ENCODE measurements at regions not wholly inside any gene's neighbourhood (a gene's known extent, or its start where the extent isn't known, plus 50 kb on each side); places are given as distances from the start of the nearest gene placed in this dataset.
A peak's percentile ranks its signal among the peaks of the same experiment; 100 is the strongest.

- TF ChIP-seq JARID2 (CRISPR knock-in tag; IDR thresholded peaks at IDR 0.05; ENCODE audit: insufficient replicate concordance): no peak
- TF ChIP-seq RFXAP (CRISPR knock-in tag; IDR thresholded peaks at IDR 0.05; ENCODE audit: borderline replicate concordance): peak; percentile 75; the same call in 1 of the 2 replicates
- 0 out of 2 replicates have a peak, but pooled peaks have one; percentile 54 for TF ChIP-seq ZBTB25 (CRISPR knock-in tag; IDR thresholded peaks at IDR 0.05)
- TF ChIP-seq CHD4 (IDR thresholded peaks at IDR 0.05; ENCODE audit: borderline replicate concordance, low read length): no peak
- TF ChIP-seq ZFP37 (CRISPR knock-in tag; IDR thresholded peaks at IDR 0.05; ENCODE audit: borderline replicate concordance): no peak
- TF ChIP-seq ZNF34 (CRISPR knock-in tag; IDR thresholded peaks at IDR 0.05; ENCODE audit: borderline replicate concordance): peak; percentile 54; the same call in 1 of the 2 replicates
- TF ChIP-seq MTA1 (CRISPR knock-in tag; IDR thresholded peaks at IDR 0.05; ENCODE audit: borderline replicate concordance): no peak; the same call in 1 of the 2 replicates
- TF ChIP-seq KLF6 (CRISPR knock-in tag; IDR thresholded peaks at IDR 0.05): no peak
- TF ChIP-seq ZBTB3 (CRISPR knock-in tag; IDR thresholded peaks at IDR 0.05; ENCODE audit: borderline replicate concordance, low read depth): no peak
- TF ChIP-seq POLR2G (IDR thresholded peaks at IDR 0.05; ENCODE audit: low read depth, low read length): peak; percentile 52; the same call in 1 of the 2 replicates
- TF ChIP-seq ZNF841 (CRISPR knock-in tag; IDR thresholded peaks at IDR 0.05; ENCODE audit: borderline replicate concordance): no peak
- peak; percentile 38; the same call in 1 of the 3 replicates for TF ChIP-seq MXI1 (IDR thresholded peaks at IDR 0.05; ENCODE audit: borderline replicate concordance, low read depth, low read length)
- TF ChIP-seq, protein P1, sequence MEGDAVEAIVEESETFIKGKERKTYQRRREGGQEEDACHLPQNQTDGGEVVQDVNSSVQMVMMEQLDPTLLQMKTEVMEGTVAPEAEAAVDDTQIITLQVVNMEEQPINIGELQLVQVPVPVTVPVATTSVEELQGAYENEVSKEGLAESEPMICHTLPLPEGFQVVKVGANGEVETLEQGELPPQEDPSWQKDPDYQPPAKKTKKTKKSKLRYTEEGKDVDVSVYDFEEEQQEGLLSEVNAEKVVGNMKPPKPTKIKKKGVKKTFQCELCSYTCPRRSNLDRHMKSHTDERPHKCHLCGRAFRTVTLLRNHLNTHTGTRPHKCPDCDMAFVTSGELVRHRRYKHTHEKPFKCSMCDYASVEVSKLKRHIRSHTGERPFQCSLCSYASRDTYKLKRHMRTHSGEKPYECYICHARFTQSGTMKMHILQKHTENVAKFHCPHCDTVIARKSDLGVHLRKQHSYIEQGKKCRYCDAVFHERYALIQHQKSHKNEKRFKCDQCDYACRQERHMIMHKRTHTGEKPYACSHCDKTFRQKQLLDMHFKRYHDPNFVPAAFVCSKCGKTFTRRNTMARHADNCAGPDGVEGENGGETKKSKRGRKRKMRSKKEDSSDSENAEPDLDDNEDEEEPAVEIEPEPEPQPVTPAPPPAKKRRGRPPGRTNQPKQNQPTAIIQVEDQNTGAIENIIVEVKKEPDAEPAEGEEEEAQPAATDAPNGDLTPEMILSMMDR (CRISPR knock-in tag; IDR thresholded peaks at IDR 0.05): 0 out of 2 replicates have a peak, but pooled peaks have one; percentile 4
- peak; percentile 57; the same call in 1 of the 2 replicates for TF ChIP-seq YEATS4 (CRISPR knock-in tag; IDR thresholded peaks at IDR 0.05; ENCODE audit: borderline replicate concordance)
- TF ChIP-seq ZSCAN21 (CRISPR knock-in tag; IDR thresholded peaks at IDR 0.05; ENCODE audit: borderline replicate concordance): 0 out of 2 replicates have a peak, but pooled peaks have one; percentile 68
- TF ChIP-seq ZSCAN29 (CRISPR knock-in tag; conservative IDR thresholded peaks at IDR 0.05): peak; percentile 82; the same call in 1 of the 2 replicates
- TF ChIP-seq ZNF282 (IDR thresholded peaks at IDR 0.05; ENCODE audit: partially characterized antibody): no peak
- TF ChIP-seq NFKBIZ (CRISPR knock-in tag; IDR thresholded peaks at IDR 0.05): peak; percentile 81
- TF ChIP-seq ZNF510 (CRISPR knock-in tag; IDR thresholded peaks at IDR 0.05; ENCODE audit: low read depth): 0 out of 2 replicates have a peak, but pooled peaks have one; percentile 22
- peak; percentile 82 for TF ChIP-seq TEAD3 (CRISPR knock-in tag; optimal IDR thresholded peaks at IDR 0.05; ENCODE audit: borderline replicate concordance)
- TF ChIP-seq ZNF776 (CRISPR knock-in tag; IDR thresholded peaks at IDR 0.05): no peak
- TF ChIP-seq NONO (IDR thresholded peaks at IDR 0.05): no peak
- TF ChIP-seq NONO (CRISPR knock-in tag; conservative IDR thresholded peaks at IDR 0.05): peak; percentile 49; the same call in 1 of the 2 replicates
- TF ChIP-seq, protein P2, sequence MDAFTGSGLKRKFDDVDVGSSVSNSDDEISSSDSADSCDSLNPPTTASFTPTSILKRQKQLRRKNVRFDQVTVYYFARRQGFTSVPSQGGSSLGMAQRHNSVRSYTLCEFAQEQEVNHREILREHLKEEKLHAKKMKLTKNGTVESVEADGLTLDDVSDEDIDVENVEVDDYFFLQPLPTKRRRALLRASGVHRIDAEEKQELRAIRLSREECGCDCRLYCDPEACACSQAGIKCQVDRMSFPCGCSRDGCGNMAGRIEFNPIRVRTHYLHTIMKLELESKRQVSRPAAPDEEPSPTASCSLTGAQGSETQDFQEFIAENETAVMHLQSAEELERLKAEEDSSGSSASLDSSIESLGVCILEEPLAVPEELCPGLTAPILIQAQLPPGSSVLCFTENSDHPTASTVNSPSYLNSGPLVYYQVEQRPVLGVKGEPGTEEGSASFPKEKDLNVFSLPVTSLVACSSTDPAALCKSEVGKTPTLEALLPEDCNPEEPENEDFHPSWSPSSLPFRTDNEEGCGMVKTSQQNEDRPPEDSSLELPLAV (CRISPR knock-in tag; conservative IDR thresholded peaks at IDR 0.05; ENCODE audit: low read depth): no peak
- TF ChIP-seq GTF2F1 (IDR thresholded peaks at IDR 0.05; ENCODE audit: low read length): no peak
- peak; percentile 88 for TF ChIP-seq ERF (CRISPR knock-in tag; IDR thresholded peaks at IDR 0.05)
- TF ChIP-seq PAX8 (CRISPR knock-in tag; IDR thresholded peaks at IDR 0.05; ENCODE audit: borderline replicate concordance): no peak
- no peak for TF ChIP-seq ZSCAN31 (CRISPR knock-in tag; IDR thresholded peaks at IDR 0.05; ENCODE audit: low read depth)
Observed at GRCh38 chr11:121931748-121932352, 184.2 kb downstream of the BLID start (continued).

All from HepG2 (cell line).